ENCODE measurements at regions not wholly inside any gene's neighbourhood (a gene's known extent, or its start where the extent isn't known, plus 50 kb on each side); places are given as distances from the start of the nearest gene placed in this dataset.
A peak's percentile ranks its signal among the peaks of the same experiment; 100 is the strongest.

GRCh38 chr11:103548838-103549237, 439.6 kb downstream of the DYNC2H1 start:
- 94 to 98% methylated on average over 1 of the region's 1 CpG for WGBS, 2 experiments (ENCODE audit: low coverage in 1 of 2, low lambda C conversion rate in 2 of 2, missing lambda C conversion rate in 2 of 2)
- no peaks in the 10 kb centered on the region for H3K79me2 ChIP-seq (ENCODE audit: insufficient read depth)

GRCh38 chr11:103550811-103551210, 441.6 kb downstream of the DYNC2H1 start:
- Histone ChIP-seq H3K27me3 (replicated peaks; ENCODE audit: insufficient read depth) (no peaks in the 10 kb centered on the region), H3K4me2 (ENCODE audit: unreplicated experiment) (no peak overlapping the region), H3K9me3 (ENCODE audit: low read depth) (no peaks in the 10 kb centered on the region), H3K27ac (no peak overlapping the region), H3K79me2 (ENCODE audit: insufficient read depth) (no peaks in the 10 kb centered on the region), H3K9ac (no peak overlapping the region), H3K9me2 (ENCODE audit: insufficient read depth) (no peaks in the 10 kb centered on the region), H4K20me1 (ENCODE audit: insufficient read depth) (no peaks in the 10 kb centered on the region), H3F3A (ENCODE audit: insufficient read depth) (no peaks in the 10 kb centered on the region), H3K4me3 (no peak overlapping the region), H3K36me3 (ENCODE audit: low read depth) (no peaks in the 10 kb centered on the region), H3K4me1 (ENCODE audit: insufficient read depth) (0 out of 2 replicates have a peak, but pooled peaks cover under 1% of the 10 kb centered on the region), H2AFZ (no peak overlapping the region)
- no peak for TF ChIP-seq EZH2phosphoT487 (IDR thresholded peaks at IDR 0.05; ENCODE audit: insufficient read depth, low read depth)
- no peak for TF ChIP-seq EZH2 (IDR thresholded peaks at IDR 0.05; ENCODE audit: insufficient read depth, poor library complexity, severe bottlenecking)
- in situ Hi-C loops (cut with MboI): no loop called here
- 65 to 80% methylated on average over 1 of the region's 1 CpG for WGBS, 2 experiments (ENCODE audit: low coverage in 1 of 2, low lambda C conversion rate in 2 of 2, missing lambda C conversion rate in 2 of 2)
- no peak for DNase-seq

More at GRCh38 chr11:103548838-103549237, 439.6 kb downstream of the DYNC2H1 start:
- H3K27ac ChIP-seq: no peak overlapping the region
- H3K4me1 ChIP-seq (ENCODE audit: insufficient read depth): no peaks in the 10 kb centered on the region
- no peaks in the 10 kb centered on the region for H3K36me3 ChIP-seq (ENCODE audit: low read depth)
- no peak overlapping the region for H3K4me2 ChIP-seq (ENCODE audit: unreplicated experiment)
- H3K27me3 ChIP-seq (replicated peaks; ENCODE audit: insufficient read depth): no peaks in the 10 kb centered on the region
- H3F3A ChIP-seq (ENCODE audit: insufficient read depth): no peaks in the 10 kb centered on the region
- TF ChIP-seq EZH2 (IDR thresholded peaks at IDR 0.05; ENCODE audit: insufficient read depth, poor library complexity, severe bottlenecking) (no peak), EZH2phosphoT487 (IDR thresholded peaks at IDR 0.05; ENCODE audit: insufficient read depth, low read depth) (no peak)
- in situ Hi-C loops (cut with MboI): no loop called here
- H3K4me3 ChIP-seq: no peak overlapping the region
- no peak for DNase-seq
- no peak overlapping the region for H2AFZ ChIP-seq
- H4K20me1 ChIP-seq (ENCODE audit: insufficient read depth): no peaks in the 10 kb centered on the region
- no peaks in the 10 kb centered on the region for H3K9me2 ChIP-seq (ENCODE audit: insufficient read depth)
- no peaks in the 10 kb centered on the region for H3K9me3 ChIP-seq (ENCODE audit: low read depth)
- H3K9ac ChIP-seq: no peak overlapping the region

GRCh38 chr11:103552086-103552485, 442.9 kb downstream of the DYNC2H1 start:
- H3K36me3 ChIP-seq (ENCODE audit: low read depth): no peaks in the 10 kb centered on the region
- H3K9me2 ChIP-seq (ENCODE audit: insufficient read depth): no peaks in the 10 kb centered on the region
- no peaks in the 10 kb centered on the region for H3K27me3 ChIP-seq (replicated peaks; ENCODE audit: insufficient read depth)
- no peak for DNase-seq
- in situ Hi-C loops (cut with MboI): no loop called here
- H3K4me2 ChIP-seq (ENCODE audit: unreplicated experiment): no peak overlapping the region
- peak overlapping the region; percentile 18; the same call in 1 of the 2 replicates for H2AFZ ChIP-seq
- no peaks in the 10 kb centered on the region for H3K9me3 ChIP-seq (ENCODE audit: low read depth)
- H3K79me2 ChIP-seq (ENCODE audit: insufficient read depth): no peaks in the 10 kb centered on the region
- WGBS, 2 experiments (ENCODE audit: low coverage in 1 of 2, low lambda C conversion rate in 2 of 2, missing lambda C conversion rate in 2 of 2): 66 to 68% methylated on average over 5 of the region's 5 CpGs
- H3K27ac ChIP-seq: no peak overlapping the region
- H4K20me1 ChIP-seq (ENCODE audit: insufficient read depth): no peaks in the 10 kb centered on the region
- H3K9ac ChIP-seq: no peak overlapping the region
- H3F3A ChIP-seq (ENCODE audit: insufficient read depth): no peaks in the 10 kb centered on the region
- TF ChIP-seq EZH2phosphoT487 (IDR thresholded peaks at IDR 0.05; ENCODE audit: insufficient read depth, low read depth) (no peak), EZH2 (IDR thresholded peaks at IDR 0.05; ENCODE audit: insufficient read depth, poor library complexity, severe bottlenecking) (no peak)
- H3K4me3 ChIP-seq: no peak overlapping the region
- H3K4me1 ChIP-seq (ENCODE audit: insufficient read depth): 0 out of 2 replicates have a peak, but pooled peaks cover 3% of the 10 kb centered on the region

GRCh38 chr11:103556171-103556570, 446.9 kb downstream of the DYNC2H1 start:
- in situ Hi-C loops (cut with MboI): no loop called here
- WGBS, 2 experiments (ENCODE audit: low coverage in 1 of 2, low lambda C conversion rate in 2 of 2, missing lambda C conversion rate in 2 of 2): 46 to 50% methylated on average over 3 of the region's 3 CpGs

GRCh38 chr11:103566116-103566515, 456.9 kb downstream of the DYNC2H1 start:
- Histone ChIP-seq H3K79me2 (ENCODE audit: insufficient read depth) (no peaks in the 10 kb centered on the region), H3K4me1 (ENCODE audit: insufficient read depth) (no peaks in the 10 kb centered on the region), H3K27me3 (replicated peaks; ENCODE audit: insufficient read depth) (no peaks in the 10 kb centered on the region), H4K20me1 (ENCODE audit: insufficient read depth) (no peaks in the 10 kb centered on the region), H3K27ac (no peak overlapping the region), H3K4me2 (ENCODE audit: unreplicated experiment) (no peak overlapping the region), H3K4me3 (no peak overlapping the region), H3K36me3 (ENCODE audit: low read depth) (no peaks in the 10 kb centered on the region), H2AFZ (no peak overlapping the region), H3K9me3 (ENCODE audit: low read depth) (no peaks in the 10 kb centered on the region), H3F3A (ENCODE audit: insufficient read depth) (no peaks in the 10 kb centered on the region), H3K9me2 (ENCODE audit: insufficient read depth) (no peaks in the 10 kb centered on the region), H3K9ac (no peak overlapping the region)
- DNase-seq: no peak
- 71 to 72% methylated on average over 4 of the region's 4 CpGs for WGBS, 2 experiments (ENCODE audit: low coverage in 1 of 2, low lambda C conversion rate in 2 of 2, missing lambda C conversion rate in 2 of 2)
- in situ Hi-C loops (cut with MboI): no loop called here
- TF ChIP-seq EZH2phosphoT487 (IDR thresholded peaks at IDR 0.05; ENCODE audit: insufficient read depth, low read depth) (no peak), EZH2 (IDR thresholded peaks at IDR 0.05; ENCODE audit: insufficient read depth, poor library complexity, severe bottlenecking) (no peak)

More at GRCh38 chr11:103556171-103556570, 446.9 kb downstream of the DYNC2H1 start:
- H3K36me3 ChIP-seq (ENCODE audit: low read depth): no peaks in the 10 kb centered on the region
- H3F3A ChIP-seq (ENCODE audit: insufficient read depth): no peaks in the 10 kb centered on the region
- no peaks in the 10 kb centered on the region for H3K9me3 ChIP-seq (ENCODE audit: low read depth)
- no peaks in the 10 kb centered on the region for H4K20me1 ChIP-seq (ENCODE audit: insufficient read depth)
- H3K27me3 ChIP-seq (replicated peaks; ENCODE audit: insufficient read depth): no peaks in the 10 kb centered on the region
- H3K9ac ChIP-seq: no peak overlapping the region
- H3K4me1 ChIP-seq (ENCODE audit: insufficient read depth): 0 out of 2 replicates have a peak, but pooled peaks cover 3% of the 10 kb centered on the region
- DNase-seq: no peak
- no peak overlapping the region for H3K4me3 ChIP-seq
- no peaks in the 10 kb centered on the region for H3K79me2 ChIP-seq (ENCODE audit: insufficient read depth)
- no peak for TF ChIP-seq EZH2phosphoT487 (IDR thresholded peaks at IDR 0.05; ENCODE audit: insufficient read depth, low read depth)
- no peak for TF ChIP-seq EZH2 (IDR thresholded peaks at IDR 0.05; ENCODE audit: insufficient read depth, poor library complexity, severe bottlenecking)
- H2AFZ ChIP-seq: no peak overlapping the region
- H3K27ac ChIP-seq: no peak overlapping the region
- no peaks in the 10 kb centered on the region for H3K9me2 ChIP-seq (ENCODE audit: insufficient read depth)
- H3K4me2 ChIP-seq (ENCODE audit: unreplicated experiment): no peak overlapping the region

Data from GM23248 (cell line).